ENCODE measurements at regions not wholly inside any gene's neighbourhood (a gene's known extent, or its start where the extent isn't known, plus 50 kb on each side); places are given as distances from the start of the nearest gene placed in this dataset.

DNA sequence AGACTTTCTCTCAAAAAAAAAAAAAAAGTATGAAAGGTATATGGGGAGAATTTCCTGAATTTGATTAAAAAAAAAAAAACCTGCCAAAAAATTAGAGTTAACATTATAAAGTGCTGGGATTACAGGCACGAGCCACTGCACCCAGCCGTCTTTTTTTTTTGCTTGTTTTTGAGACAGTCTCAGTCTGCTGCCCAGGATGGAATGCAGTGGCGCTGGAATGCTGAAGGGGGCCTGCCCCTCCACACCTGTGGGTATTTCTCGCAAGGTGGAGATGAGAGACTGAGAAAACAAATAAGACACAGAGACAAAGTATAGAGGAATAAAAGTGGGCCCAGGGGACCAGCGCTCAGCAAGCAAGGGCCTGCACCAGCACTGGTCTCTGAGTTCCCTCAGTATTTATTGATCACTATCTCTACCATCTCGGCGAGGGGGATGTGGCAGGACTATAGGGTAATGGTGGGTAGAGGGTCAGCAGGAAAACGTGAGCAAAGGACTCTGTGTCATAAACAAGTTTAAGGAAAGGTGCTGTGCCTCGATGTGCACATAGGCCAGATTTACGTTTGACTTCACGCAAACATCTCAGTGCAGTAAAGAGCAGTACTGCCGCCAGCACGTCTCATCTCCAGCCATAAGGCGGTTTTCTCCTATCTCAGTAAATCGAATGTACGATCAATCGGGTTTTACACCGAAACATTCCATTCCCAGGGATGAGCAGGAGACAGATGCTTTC is 117.2 kb downstream of the GOSR1 start:
- Histone ChIP-seq H3K9me3 (no peaks in the 10 kb centered on the region), H3K36me3 (no peaks in the 10 kb centered on the region), H3K4me1 (peaks cover 0 to 1% (median 0%) of the 10 kb centered on the region in 4 donors), H3K4me3 (no peak overlapping the region), H3K27ac (no peak overlapping the region), H3K27me3 (no peaks in the 10 kb centered on the region)
- TF ChIP-seq POLR2AphosphoS5 (IDR thresholded peaks at IDR 0.05), result no peak
- DNase-seq, result no peak
- WGBS, 2 donors, result 89 to 91% methylated on average over 18 of the region's 18 CpGs
- intact Hi-C loops (cut with DNase I), result no loop called here

DNA sequence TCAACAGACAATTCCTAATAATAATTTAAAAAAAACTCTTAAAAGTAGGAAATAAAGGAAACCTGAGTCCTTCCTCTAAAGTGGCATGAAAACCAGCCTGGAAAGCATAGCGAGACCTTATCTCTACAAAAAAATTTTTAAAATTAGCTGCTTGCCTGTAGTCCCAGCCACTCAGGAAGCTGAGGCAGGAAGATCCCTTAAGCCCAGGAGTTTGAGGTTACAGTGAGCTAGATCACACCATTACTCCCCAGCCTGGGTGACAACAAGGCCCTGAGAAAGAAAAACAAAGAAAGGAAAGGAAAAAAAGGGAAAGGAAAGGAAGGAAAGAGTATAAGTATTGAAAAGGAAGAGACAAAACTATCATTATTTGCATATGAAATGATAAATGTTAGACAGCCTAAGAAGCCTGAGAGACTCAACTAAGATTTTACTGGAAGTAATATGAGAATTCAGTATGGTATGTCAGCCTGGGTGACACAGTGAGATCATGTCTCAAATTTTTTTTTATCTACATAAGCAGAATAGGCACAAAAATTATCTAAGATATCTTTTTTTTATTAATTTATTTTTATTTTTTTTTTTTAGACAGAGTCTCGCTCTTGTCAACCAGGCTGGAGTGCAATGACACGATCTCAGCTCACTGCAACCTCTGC is 113.0 kb downstream of the GOSR1 start:
- Histone ChIP-seq H3K36me3 (no peaks in the 10 kb centered on the region), H3K27me3 (no peaks in the 10 kb centered on the region), H3K27ac (no peak overlapping the region), H3K4me1 (no peaks in the 10 kb centered on the region), H3K9me3 (no peaks in the 10 kb centered on the region), H3K4me3 (no peak overlapping the region)
- DNase-seq, result no peak
- no peak for TF ChIP-seq POLR2A (IDR thresholded peaks at IDR 0.05)
- TF ChIP-seq POLR2AphosphoS5 (IDR thresholded peaks at IDR 0.05), result no peak
- TF ChIP-seq, protein P1, sequence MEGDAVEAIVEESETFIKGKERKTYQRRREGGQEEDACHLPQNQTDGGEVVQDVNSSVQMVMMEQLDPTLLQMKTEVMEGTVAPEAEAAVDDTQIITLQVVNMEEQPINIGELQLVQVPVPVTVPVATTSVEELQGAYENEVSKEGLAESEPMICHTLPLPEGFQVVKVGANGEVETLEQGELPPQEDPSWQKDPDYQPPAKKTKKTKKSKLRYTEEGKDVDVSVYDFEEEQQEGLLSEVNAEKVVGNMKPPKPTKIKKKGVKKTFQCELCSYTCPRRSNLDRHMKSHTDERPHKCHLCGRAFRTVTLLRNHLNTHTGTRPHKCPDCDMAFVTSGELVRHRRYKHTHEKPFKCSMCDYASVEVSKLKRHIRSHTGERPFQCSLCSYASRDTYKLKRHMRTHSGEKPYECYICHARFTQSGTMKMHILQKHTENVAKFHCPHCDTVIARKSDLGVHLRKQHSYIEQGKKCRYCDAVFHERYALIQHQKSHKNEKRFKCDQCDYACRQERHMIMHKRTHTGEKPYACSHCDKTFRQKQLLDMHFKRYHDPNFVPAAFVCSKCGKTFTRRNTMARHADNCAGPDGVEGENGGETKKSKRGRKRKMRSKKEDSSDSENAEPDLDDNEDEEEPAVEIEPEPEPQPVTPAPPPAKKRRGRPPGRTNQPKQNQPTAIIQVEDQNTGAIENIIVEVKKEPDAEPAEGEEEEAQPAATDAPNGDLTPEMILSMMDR (IDR thresholded peaks at IDR 0.05), result no peak
- TF ChIP-seq EP300 (IDR thresholded peaks at IDR 0.05), result no peak
- 82 to 88% methylated on average over 3 of the region's 3 CpGs for WGBS, 2 donors
- intact Hi-C loops (cut with DNase I), result no loop called here

DNA sequence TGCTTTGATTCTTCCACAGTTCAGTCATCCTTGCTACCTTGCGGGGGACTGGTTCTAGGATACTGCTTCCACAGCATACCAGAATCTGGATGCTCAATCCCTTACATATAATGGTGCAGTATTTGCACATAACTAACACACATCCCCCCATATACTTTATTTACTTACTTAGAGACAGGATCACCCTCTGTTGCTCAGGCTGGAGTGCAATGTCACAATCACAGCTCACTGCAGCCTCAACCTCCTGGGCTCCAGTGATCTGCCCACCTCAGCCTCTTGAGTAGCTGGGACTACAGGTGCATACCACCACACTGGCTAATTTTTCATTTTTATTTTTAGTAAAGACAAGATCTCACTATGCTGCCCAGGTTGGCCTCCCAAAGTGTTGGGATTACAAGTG is 112.2 kb downstream of the GOSR1 start:
- intact Hi-C loops (cut with DNase I), result no loop called here

DNA sequence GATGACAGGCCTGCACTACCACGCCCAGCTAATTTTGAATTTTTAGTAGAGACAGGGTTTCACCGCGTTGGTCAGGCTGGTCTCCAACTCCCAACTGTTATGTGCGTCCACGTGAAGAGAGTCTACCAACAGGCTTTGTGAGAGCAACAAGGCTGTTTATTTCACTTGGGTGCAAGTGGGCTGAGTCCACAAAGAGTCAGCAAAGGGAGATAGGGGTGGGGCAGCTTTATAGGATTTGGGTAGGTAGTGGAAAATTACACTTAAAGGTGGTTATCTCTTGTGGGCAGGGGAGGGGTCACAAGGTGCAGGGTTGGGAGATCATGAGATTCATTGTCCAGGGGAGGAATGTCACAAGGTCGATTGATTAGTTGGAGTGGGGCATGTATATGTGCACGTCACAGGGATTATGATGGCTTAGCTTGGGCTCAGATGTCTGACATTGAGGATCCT is 111.6 kb downstream of the GOSR1 start:
- TF ChIP-seq, protein P1 (IDR thresholded peaks at IDR 0.05), result no peak
- no peak for TF ChIP-seq POLR2AphosphoS5 (IDR thresholded peaks at IDR 0.05)
- TF ChIP-seq POLR2A (IDR thresholded peaks at IDR 0.05), result no peak
- no peak overlapping the region for H3K27ac ChIP-seq
- intact Hi-C loops (cut with DNase I), result no loop called here
- H3K9me3 ChIP-seq, result no peaks in the 10 kb centered on the region
- no peak overlapping the region for H3K4me3 ChIP-seq
- 81 to 87% methylated on average over 7 of the region's 7 CpGs for WGBS, 2 donors
- DNase-seq, result no peak
- no peaks in the 10 kb centered on the region for H3K36me3 ChIP-seq
- H3K27me3 ChIP-seq, result no peaks in the 10 kb centered on the region
- H3K4me1 ChIP-seq, result no peaks in the 10 kb centered on the region

More for the DNA sequence above, 112.2 kb downstream of the GOSR1 start:
- Histone ChIP-seq H3K36me3 (no peaks in the 10 kb centered on the region), H3K9me3 (no peaks in the 10 kb centered on the region), H3K4me3 (no peak overlapping the region), H3K27ac (no peak overlapping the region), H3K4me1 (no peaks in the 10 kb centered on the region), H3K27me3 (no peaks in the 10 kb centered on the region)
- TF ChIP-seq POLR2A (IDR thresholded peaks at IDR 0.05) (no peak), EP300 (IDR thresholded peaks at IDR 0.05) (no peak), POLR2AphosphoS5 (IDR thresholded peaks at IDR 0.05) (no peak)
- TF ChIP-seq, protein P1 (IDR thresholded peaks at IDR 0.05), result no peak
- DNase-seq, result no peak
- 98 to 100% methylated on average over 1 of the region's 1 CpG for WGBS, 2 donors

DNA sequence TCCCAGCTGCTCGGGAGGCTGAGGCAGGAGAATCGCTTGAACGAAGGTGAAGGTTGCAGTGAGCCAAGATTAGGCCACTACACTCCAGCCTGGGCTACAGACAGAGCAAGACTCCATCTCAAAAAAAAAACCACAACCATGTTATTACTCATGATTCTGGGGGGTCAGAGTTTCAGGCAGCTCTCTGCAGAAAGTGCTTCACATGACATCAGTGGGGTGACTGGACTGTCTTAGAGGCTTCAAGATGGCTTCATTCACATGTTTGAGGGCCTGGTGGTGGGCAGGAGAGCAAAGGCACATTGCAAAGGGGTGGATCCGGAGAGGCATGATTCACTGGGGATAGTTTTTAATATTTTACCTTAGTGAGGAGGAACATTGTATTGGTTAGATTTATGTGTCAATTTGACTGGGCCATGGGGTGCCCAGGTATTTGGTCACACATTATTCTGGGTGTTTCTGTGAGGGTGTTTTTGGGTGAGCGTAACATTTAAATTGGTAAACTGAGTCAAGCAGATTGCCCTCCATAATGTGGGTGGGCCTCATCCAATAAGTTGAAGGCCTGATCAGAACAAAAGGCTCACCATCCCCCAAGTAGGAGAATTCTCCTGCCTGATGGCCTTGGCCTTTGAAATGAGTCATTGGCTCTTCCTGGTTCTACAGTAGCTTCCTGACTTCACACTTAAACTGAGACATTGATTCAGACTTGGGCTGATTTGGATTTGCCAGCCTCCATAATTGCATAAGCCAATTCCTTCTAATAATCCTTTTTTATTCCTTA is 109.8 kb downstream of the GOSR1 start:
- H3K27me3 ChIP-seq, result no peaks in the 10 kb centered on the region
- H3K4me3 ChIP-seq, result no peak overlapping the region
- no peak overlapping the region for H3K27ac ChIP-seq
- H3K4me1 ChIP-seq, result no peaks in the 10 kb centered on the region
- intact Hi-C loops (cut with DNase I), result no loop called here
- H3K36me3 ChIP-seq, result no peaks in the 10 kb centered on the region
- no peaks in the 10 kb centered on the region for H3K9me3 ChIP-seq
- TF ChIP-seq EP300 (IDR thresholded peaks at IDR 0.05) (no peak), POLR2A (IDR thresholded peaks at IDR 0.05) (no peak), POLR2AphosphoS5 (IDR thresholded peaks at IDR 0.05) (no peak)
- TF ChIP-seq, protein P1 (IDR thresholded peaks at IDR 0.05), result no peak
- DNase-seq, result no peak
- 95 to 98% methylated on average over 5 of the region's 5 CpGs for WGBS, 2 donors
